GM18907 (cell line): ENCODE measurements at regions not wholly inside any gene's neighbourhood (a gene's known extent, or its start where the extent isn't known, plus 50 kb on each side); places are given as distances from the start of the nearest gene placed in this dataset.

Experiments used
- ATAC-seq: cut with Tn5 transposase; IDR thresholded peaks from one replicate; pipeline ENCODE4 v1.9.1; 2021; ENCODE audit warnings: mild to moderate bottlenecking, moderate library complexity; ENCODE audit not compliant: unreplicated experiment

DNA sequence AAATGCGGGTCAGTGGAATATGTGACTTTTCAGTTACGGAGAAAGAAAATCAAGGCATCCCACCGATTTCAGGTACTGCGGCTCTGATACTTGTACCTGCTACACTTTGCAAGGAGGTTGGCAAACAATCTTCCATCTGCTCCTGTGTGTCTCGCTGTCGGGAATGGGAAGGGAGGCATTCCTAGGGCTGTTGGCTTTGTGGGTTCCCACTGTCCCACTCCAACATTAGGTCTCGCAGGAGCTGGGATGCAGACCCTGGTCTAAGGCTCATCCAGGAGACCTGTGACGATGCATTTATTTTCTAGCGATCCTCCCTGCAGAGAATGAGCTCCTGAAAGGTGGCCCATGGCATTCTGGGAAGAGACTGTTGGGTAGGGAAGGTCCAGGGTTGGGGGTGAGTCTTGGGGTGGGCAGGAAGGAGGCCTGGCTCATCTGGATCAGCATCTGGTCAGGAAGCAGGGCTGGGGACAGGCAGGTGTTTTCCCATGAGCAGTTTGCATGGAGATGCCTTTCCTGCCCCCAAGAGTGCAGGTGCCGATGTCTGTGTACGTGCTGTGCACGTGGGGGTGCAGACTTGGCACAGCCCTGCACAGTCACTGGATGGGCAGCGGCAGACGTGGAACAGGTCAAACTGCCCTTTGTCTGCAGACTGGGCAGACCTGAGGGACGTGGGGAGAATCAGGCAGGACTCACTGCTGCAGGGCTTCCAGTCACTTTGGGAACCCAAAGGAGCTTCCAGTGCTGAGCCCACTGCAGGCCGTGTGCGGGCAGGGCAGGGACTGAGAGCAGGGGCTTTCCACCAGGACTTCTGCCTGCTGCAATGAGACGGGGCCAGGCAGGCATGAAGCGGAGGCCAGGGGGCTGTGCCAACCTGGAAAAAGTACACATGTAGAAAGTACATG, 152.4 kb downstream of the TEX29 start:
- no peak for ATAC-seq

DNA sequence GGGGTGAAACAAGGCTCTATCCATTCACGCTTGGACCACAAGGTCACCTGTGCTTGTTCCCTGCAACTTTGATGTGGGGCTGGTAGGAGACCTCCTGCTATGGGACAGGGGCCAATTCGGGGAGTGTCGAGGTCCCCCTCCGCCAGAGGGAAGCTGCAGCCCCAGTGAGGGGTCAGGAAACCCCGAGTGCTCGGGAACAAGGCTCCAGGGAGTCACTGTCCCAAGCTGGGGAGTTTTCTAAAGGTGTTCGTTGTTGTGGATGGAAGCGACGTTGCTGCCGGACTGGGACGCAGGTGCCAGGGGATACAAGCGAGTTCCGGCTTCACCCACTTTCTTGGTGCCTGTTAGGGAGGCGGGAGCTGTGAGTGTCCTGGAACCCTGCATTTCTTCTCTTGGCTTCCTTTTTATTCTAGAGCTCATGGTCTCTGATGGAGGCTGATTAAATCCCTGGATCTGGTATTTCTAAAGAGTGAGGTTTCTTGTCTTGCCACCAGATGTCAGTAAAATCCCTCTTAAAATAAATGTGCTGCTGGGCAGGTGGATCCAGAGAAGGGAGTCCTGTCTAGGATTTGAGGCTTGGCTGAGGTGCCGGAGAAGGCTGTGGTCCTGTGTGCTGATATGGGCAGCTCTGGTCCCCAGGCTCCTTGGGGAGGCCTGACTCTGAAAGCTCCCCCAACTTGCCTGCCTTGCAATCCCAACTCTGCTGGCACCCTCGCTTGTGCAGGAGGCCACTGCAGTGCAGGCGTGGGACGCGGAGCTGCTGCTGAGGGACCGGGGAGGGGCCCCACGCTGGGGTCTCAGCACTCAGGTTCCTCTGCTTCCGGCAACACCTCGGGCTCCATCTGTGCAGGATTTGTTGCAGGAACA, 153.9 kb downstream of the TEX29 start:
- no peak for ATAC-seq

DNA sequence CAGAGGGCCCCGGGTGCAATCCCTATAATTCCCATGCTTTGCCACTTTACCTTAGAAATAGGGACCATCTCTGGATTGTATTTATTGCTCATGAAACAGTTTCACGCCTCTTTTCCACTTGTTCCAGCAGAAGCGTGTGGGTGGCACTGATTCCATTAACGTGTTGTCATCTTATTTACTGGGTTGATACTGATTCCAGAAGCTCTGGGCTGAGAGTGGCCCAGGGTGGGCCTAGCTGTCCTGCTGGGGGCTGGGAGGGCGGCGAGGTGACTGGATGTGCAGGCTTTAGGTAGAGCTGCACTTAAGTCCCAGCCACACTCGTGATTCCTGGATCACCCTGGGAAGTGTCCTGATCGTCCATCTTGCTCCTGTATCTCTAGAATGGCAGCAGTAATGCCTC, 155.0 kb downstream of the TEX29 start:
- ATAC-seq, result no peak

DNA sequence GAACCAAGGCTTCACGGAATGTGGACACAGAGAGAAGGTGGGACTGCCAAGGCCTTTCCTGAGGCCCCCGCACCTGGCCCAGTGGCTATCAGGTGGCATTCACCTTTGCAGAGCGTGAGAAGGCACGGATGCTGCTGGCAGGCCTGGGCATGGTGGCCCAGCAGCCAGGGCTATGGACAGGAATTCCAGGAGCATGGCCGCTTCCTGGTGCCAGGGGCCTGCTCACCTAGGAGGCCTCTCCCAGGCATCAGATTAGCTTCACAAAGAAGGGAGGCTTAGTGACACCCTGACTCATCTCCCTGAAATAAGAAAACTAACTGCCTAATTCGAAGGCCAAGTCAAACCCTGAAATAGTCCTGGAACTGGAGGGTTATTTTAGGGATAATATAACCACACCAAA, 155.8 kb downstream of the TEX29 start:
- no peak for ATAC-seq

DNA sequence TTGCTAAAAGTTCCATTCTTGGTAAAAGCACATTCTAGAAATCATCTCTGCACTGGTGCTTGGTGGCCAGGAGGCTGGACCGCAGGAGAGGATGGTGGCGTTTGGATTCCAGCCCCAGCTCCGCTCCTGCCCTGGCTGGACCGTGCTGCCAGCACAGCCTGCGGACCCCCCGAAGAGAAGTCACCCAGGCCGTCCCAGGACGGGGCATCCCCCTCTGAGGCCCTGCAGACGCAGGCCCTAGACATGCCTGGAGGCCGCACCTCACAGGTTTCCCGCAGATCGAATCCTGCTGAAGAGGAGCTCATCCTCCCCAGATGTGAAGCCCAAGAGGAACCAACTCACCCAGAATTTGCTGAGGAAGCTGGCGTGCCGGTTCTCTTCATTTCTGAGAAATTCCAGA, 159.0 kb downstream of the TEX29 start:
- no peak for ATAC-seq

DNA sequence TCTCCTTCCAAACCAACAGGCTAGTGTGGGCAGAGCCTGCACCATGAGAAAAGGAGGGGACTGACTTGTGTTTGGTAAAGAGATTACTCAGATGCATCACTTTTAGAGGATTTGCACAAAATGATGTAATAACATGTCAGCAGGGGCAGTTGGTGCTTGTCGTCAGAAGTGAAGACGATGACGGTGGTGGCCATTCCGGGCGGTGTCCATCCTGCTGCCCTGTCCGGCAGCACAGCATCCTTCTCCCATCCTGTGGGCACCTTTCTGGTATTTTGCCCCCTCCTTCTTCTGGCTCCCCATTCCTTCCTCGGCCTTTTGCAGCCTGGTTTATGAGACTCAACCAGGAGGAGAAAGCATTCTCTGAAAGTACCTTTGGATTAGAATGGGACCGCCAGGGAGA, 160.1 kb downstream of the TEX29 start:
- no peak for ATAC-seq

GRCh38 chr13:111480976-111481375, 160.5 kb downstream of the TEX29 start:
- no peak for ATAC-seq

GRCh38 chr13:111482126-111482525, 161.7 kb downstream of the TEX29 start:
- no peak for ATAC-seq

DNA sequence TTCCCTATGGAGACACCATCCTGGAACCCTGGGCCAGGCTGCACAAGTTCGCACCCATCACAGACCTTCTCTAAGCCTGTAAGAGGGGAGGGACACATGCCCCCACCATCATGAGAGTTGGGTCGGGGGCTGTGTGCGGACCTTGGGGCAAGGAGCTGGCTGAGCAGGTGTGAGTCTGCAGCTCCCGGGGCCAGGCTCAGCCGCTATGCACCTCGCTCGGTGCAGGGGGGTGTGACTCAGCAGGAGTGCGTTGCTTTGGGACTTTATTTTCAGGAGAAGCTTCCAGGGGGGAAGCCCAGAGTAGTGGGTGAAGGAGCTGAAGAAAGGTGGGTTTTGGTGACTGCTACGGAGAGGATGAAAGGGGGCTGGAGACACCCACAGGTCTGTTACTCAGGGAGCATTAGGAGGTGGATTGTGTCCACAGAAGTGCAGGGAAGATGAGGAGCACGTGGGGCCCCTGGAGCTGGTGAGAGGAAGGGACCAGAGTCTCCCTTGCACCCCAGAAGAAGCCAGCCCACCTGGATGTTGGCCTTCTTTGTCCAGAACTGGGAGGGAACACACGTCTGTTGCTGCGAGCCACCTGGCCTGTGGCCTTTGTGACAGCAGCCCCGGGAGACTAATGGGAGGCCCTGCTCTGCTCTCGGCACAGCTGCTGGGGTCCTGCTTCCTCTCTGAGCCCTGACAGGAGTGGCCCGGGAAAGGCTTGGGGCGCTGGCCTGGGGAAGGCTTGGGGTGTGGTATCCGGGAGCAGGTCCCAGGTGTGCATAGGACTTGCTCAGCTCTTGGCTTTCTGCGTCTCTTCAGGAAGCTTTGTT, 162.6 kb downstream of the TEX29 start:
- no peak for ATAC-seq

DNA sequence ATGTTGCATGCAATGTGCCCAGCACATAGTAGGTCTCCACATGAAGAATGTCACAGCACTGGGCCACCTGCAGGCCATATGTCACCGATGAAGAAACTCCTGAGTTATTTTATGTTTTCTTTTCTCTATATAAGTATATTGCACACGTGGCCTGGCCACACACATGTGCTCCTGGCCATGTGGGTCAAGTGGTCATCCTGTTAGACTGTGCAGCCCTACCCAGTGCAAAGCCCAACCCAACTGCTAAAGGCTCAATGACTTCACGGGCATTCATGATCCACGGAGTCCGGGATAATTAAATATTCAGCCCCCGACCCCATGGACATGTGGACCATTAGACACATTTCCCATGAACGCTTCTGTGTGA, 163.2 kb downstream of the TEX29 start:
- no peak for ATAC-seq

GRCh38 chr13:111484141-111484925, 163.9 kb downstream of the TEX29 start:
- ATAC-seq, result no peak

DNA sequence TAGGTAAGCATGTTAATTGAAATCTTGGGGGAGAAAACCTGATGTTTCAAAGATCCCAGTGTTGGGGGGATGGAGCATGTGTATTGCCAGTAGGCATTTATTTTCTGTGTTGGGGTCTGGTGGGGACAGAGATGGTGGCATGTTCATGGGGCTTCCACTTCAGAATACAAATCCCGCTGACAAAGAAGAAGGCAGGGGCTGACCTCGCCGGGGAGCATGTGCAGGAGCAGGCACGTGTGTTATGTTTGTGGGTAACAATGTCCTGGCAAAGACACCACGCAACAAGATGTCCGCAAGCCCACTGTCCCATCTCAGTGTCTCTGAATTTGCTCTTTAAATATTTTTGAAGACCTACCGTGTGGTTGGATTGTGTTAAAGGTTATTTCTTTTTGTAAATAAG, 164.5 kb downstream of the TEX29 start:
- no peak for ATAC-seq

GRCh38 chr13:111485491-111486250, 165.2 kb downstream of the TEX29 start:
- ATAC-seq, result no peak

GRCh38 chr13:111486331-111486730, 165.9 kb downstream of the TEX29 start:
- no peak for ATAC-seq

GRCh38 chr13:111486801-111487200, 166.4 kb downstream of the TEX29 start:
- no peak for ATAC-seq

- ATAC-seq, result no peak
Observed at GRCh38 chr13:111488486-111489132, 168.2 kb downstream of the TEX29 start.

DNA sequence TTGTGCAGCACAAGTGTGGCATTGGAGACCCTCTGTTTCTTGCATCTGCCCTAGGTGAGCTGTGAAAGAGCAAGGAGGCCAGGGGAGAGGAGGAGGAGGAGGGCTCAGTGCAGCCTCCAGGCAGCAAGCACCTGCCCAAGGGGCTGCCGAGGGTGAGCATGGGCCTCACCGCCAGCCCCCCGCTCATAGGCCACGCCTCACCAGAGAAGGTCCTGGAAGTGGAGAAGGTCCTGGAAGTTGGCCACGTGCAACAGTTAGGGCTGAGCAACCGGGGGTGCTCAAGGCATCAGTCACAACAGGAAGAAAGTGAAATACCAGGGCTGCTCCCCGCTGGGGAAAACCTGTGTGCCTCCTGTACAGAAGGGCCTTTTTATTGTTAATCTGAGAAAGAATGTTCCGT, 168.9 kb downstream of the TEX29 start:
- no peak for ATAC-seq

- ATAC-seq, result no peak
Observed at GRCh38 chr13:111490611-111491010, 170.2 kb downstream of the TEX29 start.

DNA sequence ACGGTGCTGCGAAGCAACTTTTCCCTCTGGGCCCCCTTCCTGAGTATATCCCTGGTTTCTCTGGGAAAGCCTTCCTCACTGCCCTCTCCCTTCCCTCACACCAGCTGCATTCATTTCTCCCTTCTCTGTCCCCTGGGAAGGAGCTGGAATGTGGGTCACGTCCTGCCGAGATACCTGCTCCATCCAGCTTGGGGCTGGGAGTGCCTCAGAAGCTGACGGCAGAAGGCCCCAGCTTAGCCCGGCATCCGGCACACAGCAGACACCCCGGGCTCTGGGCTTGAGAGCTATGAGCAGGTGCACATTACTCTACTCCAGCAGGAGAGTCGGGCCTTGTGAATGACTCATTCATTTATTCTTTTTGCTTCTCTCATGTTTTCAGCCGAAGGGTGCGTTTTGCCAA, 170.6 kb downstream of the TEX29 start:
- no peak for ATAC-seq
